ENCODE measurements at regions not wholly inside any gene's neighbourhood (a gene's known extent, or its start where the extent isn't known, plus 50 kb on each side); places are given as distances from the start of the nearest gene placed in this dataset.

GRCh38 chr3:164377466-164377865 is 700.8 kb downstream of the SI start:
- no peak for TF ChIP-seq CTCF (IDR thresholded peaks at IDR 0.05; ENCODE audit: poor library complexity)
- no peak for TF ChIP-seq EZH2phosphoT487 (IDR thresholded peaks at IDR 0.05; ENCODE audit: low read depth, severe bottlenecking, unreplicated experiment)

Data from hepatocyte (in vitro differentiated cells).